SW 1271 (cell line): ENCODE measurements at regions not wholly inside any gene's neighbourhood (a gene's known extent, or its start where the extent isn't known, plus 50 kb on each side); places are given as distances from the start of the nearest gene placed in this dataset.

Experiments
- DNase-seq, 2 experiments: peaks; one replicate each; lab custom pipeline; 2025; lab: John Stamatoyannopoulos, UW

DNA sequence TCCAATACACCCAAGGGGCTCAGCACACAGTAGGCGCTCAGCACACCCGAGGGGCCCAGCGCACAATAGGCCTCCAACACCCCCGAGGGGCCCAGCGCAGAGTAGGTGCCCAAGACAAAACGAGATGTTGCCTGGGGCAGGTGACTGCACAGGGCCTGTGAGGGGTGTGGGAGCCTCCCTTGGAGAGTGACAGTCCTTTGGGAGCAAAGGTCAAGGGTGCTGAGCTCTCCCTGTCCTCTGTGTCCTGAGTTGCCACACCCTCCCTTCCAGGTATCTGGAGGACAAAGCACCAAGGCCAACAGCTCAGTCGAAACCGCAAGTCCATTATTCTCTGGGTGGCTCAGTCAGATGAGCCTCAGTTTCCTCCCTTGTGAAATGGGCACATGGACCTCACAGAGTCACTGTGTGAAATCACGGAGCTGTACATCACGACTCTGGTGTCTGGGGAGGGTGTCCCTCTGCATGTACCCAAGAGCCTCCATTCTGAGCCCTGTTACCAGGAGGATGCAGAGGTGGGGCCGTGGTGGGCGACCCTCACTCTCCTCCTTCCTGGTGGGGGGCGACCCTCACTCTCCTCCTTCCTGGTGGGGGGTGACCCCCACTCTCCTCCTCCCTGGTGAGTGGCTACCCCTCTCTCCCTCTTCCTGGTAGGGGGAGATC is 81.3 kb downstream of the FOXL3 start:
- no peak for DNase-seq

DNA sequence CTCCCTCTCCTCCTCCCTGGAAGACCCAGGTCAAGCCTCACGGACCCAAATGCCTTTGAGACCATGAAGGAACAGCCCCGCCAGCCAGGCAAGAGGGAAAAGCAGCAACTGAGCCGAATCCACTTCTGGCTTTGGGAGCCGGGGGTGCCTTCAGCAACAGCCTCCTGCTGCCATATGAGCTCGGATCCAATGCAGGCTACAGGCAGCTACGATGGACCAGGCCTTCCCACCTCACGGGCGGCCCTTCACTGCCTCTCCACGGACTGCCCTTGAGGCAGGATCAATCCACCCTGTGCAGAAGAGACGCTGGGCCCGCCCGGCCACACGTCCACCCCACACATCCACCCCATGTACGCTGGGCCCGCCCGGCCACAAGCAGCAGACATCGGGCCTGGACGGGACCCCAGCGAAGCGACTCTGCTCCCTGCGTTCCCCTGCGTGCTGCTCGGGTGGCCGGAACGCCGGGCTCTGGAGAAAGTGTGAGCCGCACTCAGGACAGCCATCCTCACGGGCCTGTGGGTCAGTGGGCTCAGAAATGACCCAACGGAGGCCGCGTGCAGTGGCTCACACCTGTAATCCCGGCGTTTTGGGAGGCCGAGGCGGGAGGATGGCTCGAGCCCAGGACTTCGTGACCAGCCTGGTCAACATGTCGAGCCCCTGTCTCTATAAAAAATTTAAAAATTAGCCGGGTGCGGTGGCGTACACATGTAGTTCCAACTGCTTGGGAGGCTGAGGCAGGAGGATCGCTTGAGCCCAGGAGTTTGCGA is 82.0 kb downstream of the FOXL3 start:
- DNase-seq, result no peak

DNA sequence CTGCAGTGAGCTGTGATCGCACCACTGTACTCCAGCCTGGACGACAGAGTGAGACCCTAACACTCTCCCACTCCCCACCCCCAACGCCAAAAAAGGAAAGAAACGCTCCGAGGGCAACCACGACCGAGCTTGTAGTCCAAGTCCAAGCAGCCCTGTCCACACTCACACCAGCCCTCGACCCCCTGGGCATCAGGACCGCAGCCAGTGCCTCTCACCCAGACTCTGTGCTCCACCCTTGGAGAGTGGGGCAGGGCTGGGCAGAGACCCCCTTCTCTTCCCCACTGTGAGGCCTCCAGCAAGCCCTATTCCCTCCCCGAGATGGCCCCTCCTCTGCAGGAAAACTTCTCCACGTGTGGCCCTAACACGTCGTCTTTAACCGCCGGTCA is 82.6 kb downstream of the FOXL3 start:
- no peak for DNase-seq

DNA sequence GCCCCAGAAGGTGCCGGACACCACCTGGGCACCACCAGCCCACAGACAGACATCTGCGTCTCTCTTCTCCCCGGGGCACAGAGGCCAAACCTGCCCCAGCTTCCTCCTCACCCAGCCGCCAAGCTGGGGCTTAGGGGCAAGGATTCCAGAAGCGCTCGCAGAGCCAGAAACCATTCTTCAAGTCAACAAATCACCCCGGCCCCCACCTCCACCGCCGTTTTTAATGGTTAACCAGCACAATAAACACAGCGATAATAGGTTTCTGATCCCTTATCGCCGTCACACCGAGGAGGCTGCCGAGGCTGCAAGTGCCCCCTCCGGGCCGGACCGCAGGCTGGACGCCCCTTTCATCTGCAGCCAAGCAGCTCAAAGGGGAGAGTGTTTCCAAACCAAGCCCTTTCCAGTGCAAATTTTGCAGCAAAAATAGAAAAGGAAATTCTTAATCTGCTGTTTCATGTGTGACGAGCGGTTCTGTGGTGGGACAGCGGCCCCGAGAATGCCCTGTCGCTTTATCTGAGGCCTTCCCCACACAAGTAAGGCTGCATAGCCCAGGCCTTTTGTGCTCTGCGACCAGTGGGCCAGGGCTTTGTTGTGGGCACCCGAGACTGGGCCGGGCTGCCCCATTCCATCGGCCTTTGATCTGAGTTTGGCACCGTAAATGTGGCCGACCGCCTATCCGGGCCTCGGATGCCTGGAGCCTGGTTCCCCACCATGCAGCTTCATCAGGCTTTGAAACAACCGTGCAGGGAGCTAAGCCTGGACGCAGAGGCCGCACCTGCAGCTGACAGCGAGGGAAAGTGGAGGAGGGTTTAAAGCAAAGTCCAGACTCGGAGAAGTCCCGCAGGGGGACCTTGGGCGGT is 83.2 kb downstream of the FOXL3 start:
- no peak for DNase-seq

DNA sequence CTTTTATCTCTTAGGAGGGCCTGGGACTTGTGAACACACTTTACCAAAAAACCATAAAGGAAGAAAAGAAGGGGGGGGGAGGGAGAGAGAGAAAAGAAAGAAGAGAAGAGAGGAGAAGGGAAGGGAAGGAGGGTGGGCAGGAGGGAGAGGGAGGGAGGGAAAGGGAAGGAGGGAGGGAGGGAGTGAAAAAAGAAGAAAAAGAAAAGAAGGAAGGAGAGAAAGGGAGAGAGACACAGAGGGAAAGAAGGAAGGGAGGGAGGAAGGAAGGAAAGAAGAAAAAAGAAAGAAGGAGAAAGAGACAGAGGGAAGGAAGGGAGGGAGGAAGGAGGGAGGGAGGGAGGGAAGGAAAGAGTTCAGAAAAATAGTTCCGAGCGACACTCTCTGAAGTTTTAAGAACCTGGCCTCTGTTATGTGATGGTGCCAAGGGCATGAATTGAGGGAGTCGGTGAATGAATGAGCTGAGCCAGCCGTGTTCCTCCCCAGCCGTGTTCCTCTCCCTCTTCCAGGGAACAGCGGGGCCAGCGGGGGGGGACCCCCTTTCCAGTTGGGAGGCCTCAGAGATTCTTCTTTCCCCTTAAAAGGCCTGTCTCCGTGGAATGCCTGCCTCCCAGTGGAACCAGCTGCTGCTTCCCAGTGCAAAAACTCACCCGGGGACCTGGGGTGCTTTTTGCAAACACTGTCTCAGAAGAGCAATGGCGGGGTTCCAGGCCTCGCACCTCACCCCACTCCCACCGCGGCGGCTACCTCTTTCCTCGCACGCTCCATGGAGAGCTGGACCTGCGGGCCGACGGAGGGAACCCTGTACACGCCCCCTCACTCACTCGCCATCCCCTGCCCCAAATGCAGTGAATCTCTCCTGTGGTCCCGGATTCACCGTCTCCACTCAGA is 84.1 kb downstream of the FOXL3 start:
- DNase-seq, result no peak

DNA sequence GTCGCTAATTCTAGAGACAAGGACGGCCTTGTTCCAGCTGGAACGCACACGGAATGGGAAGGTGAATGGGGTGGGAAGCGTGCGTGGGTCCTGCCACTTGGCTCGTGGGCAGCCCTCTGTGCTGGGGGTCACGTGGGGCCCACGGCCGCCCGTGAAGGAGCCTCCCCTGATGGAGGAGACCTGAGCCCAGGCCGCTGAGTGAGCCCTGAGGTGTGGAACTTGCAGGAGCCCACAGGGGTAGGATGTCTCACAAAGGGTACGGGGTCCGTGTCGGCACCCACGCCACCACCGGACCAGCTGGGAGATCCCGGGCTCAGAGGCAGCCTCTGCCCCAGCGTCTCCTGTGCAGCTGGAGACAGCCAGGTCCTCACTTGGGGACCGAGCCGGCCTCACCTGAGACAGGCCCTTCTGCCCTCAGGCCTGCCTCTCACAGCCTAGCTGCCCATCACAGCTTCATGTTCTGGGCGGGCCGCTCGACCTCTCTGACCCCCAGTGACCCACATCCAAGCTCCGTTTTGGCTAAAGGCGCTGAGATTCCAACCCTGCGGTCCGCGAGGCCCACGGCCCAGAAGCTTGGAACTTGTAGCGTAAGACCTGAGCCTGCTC is 84.8 kb downstream of the FOXL3 start:
- no peak for DNase-seq

DNA sequence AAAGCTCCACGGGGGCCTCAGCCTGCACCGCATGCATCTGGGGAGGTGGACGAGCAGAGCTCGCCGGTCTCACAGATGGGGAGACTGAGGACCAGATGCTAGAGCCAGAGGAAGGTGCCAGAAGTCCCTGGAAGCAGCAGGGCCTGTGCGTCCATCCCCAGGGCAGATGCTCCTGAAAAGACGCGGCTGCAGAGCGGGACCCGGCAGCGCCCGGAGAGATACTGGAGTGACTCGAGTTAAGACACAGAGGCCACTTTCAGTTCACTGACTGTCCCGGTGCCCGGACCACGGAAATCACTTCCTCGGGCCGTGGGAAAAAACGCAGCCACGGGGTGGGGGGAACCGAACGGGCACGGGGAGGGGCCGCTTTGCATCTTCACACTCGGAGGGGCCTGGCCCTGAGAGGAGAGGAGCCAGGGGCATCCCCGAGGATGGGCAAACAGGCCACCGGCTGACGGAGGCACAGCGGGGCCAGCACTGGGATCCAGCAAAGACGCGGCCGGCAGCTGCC is 85.4 kb downstream of the FOXL3 start:
- no peak for DNase-seq

DNA sequence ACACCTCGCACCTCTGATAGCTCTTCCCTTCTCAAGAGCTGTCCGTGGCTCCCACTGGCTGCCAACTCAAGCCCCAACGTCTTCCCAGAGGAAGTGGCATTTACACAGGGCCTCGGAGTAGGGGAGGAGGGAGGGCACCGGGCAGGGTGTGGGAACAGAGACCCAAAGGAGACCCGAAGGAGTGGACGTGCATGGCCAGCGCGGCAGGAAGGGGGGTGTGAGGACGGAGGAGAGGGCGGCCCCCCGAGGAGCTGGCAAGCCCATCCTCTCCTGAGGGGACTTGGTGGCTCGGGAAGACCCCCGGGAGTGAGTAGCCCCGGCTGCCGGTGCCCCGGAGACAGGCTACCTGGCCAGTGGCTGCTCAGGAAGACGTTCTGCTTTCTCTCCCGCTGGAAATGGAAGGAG is 85.9 kb downstream of the FOXL3 start:
- DNase-seq, result no peak

DNA sequence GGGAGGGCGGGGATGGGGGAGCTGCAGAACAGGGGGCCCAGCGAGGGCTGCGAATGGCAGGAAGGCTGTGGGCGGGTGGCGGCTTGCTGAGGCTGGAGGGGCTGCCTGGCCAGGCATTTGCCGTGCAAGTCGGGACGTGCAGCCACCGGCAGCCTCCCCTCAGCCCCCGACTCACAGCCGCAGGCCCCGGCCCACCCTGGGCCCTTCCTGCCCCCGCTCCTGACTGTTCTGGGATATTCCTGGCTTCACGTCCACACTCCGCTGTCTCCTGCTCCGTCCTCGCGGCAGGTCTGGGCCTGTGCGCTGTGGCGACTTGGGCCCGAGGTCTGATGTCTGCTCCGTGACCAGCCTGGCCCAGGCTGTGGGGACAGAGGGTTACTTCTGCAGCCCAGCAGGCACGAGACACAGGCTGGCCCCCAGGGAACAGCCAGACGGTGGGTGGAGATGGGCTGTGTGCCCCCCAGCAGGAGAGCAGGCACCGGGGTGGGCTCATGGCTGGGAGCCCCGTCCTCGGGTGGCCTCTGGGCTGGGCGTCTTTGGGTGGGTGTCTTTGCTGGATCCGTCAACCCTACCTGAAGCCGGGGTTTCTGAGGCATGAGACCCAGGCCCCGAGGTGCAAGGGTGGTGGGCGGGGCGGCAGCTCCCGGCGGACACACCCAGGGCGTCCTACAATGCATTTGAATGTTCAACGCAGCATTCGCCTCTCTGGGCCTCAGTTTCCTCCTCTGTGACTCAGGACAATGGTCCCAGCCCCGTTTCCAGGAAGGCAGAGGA is 86.5 kb downstream of the FOXL3 start:
- no peak for DNase-seq

DNA sequence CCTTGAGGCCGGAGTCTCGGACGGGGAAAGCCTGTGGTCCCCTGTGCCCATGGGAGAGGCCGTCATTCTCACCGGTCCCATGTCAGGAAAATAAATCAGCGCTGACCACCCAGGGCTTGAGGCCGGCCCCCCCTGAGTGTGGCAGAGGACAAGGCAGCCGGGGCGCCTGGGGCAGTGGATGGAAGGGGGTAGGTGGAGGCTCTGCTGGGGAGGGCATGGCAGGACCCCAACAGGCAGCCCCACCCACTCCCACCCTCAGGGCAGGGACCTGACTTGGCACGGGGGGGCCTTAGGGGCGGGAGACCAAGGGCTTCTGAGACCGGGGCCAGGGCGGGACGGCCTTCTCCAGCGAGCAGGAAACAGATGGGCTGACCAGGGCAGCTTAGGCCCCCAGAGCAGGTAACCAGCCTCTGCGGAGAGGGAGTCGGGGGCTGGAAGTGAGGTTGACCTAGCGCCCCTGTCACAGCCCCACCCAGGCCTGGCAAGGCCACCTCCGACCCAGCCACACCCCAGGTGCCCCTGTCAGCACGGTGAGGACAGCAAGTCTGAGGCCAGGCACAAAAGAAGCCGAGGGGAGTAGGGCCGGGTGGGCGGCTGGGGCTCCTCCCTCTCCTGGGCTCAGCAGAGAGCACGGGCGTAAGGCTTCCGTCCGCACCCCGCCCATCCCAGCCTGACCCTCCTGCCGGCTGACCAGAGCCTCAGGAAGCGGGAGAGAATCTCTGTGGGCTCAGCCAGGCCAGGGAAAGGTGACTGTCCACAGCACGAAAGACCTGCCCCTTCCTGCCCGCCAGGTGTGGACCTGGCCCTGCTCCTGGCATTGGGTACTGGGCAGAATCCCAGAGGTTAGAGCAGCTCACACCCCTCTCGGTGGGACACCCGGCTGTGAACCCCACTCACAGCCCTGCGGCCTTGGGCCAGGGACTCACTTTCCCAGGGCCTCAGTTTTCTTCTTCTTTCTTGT is 87.4 kb downstream of the FOXL3 start:
- no peak for DNase-seq

DNA sequence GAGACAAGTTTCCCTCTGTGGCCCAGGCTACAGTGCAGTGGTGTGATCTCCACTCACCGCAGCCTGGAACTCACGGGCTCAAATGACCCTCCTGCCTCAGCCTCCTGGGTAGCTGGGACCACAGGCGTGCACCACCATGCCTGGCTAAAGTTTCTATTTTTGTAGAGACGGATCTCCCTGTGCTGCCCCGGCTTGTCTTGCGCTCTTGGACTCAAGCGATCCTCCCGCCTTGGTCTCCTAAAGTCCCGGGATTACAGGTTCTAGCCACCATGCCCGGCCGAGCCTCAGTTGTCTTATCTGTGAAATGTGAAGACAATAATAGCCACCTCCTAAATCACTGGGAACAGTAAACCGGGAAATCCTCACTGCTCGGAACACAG is 88.1 kb downstream of the FOXL3 start:
- DNase-seq, result no peak

DNA sequence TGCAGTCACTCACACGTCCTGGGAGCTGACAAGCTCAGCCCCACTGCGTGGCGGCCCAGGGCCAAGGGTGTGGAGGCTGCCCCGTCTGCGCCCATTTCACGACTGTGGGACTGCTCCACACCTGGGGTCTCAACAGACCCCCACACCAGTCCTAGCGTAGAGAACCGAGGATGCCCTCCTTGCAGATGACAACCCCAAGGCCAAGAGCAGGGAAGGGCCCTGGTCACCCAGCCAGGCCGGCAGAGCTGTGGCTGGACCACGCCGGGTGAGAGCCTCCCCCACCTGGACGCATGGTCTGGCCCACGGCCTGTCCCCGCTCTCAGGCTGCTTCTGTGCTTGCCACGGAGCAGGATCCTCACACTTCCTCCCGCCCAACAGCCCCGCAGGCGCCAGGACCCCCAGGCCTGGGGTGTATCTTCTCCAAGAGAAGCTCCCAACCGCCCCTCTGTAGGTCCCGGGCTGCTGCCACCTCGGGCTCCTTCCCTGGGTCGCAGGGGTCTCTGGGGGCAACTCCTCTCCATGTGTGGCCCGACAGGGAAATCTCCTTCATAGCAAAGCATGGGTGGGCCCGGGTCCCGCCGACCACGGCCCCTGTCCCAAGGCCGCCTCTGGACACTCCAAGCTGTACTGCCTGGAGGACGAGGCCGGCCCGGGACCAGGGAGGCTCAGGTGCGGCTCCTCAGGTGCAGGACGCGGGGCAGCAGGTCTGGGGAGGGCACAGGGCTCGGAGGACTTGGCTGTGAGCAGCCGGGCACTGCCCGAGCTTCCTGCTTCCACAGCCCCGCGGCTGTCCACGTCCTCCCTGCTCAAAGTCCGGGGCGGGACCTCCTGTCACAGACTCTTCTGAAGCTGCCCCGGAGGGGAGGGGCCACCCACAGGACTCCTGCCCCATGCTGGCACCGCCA is 88.8 kb downstream of the FOXL3 start:
- DNase-seq, result no peak

DNA sequence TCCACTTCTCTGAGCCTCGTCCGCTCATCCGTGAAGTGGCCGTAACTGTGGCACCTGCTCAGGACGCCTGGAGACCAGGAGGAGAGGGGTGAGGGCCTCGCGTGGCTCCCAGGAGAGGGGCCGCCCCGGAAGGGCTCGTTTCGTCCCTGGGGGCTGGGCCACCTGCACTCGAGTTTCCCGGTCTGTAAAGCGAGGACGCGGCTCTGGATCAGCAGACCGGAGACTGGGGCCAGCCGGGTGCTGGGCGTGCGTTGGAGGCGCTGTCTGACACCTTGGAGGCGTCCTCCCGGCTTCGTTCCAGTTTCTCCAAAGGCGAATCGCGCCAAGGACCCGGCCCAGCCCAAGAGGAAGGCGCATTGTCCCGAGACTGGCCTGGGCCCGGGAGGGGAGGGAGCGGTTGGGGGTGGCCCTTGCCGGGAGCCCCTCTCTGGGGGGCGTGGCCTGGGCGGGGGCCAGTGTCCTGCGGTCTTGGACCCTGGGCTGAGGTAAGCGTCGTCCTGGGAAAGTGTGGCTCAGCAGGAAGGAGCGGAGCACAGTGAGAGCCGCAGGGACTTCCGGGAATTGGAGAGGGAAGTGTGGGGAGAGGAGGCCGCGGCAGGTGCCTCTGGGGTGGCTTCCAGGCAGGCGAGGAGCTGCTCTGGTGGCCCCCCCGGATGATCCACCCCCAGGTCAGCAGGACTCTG is 89.6 kb downstream of the FOXL3 start:
- no peak for DNase-seq

DNA sequence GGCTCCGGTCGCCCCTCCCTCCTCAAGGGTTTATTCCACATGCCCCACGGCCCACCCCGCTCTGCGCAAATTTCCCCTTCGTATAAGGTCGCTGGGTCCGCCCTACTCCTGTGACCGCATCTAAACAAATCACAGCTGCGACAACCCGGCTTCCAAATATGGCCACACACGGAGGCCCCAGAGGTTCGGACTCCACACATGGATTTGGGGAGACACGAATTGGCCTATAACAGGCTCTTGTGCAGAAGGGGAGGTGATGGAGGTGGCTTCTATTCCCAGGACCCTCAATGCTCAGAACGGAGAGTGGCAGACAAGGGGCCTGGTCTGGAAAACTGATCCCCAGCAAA is 90.1 kb downstream of the FOXL3 start:
- no peak for DNase-seq

DNA sequence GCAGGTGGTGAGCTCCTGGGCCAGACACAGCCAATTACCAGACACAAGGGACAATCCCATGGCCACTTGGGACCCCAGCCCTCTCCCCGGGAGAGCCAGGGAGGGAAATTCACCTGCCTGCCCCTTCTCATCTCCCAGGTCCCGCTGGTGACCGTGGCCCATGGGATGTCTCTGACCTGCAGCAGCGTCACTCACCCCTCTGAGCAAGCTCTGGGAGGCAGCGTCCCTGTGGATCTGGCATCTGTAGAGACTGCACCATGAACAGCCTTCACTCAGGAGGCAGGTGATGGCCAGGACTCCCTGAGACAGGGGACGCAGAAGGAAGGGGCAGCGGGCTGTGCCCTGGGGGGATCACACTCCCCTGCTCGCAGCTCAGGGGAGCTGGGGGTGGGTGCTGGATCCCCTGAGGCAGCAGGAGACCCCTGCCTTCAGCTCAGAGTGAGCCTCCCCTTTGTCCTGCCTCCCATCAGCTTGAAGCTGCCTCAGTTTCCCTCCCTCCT is 90.8 kb downstream of the FOXL3 start:
- DNase-seq, result no peak

DNA sequence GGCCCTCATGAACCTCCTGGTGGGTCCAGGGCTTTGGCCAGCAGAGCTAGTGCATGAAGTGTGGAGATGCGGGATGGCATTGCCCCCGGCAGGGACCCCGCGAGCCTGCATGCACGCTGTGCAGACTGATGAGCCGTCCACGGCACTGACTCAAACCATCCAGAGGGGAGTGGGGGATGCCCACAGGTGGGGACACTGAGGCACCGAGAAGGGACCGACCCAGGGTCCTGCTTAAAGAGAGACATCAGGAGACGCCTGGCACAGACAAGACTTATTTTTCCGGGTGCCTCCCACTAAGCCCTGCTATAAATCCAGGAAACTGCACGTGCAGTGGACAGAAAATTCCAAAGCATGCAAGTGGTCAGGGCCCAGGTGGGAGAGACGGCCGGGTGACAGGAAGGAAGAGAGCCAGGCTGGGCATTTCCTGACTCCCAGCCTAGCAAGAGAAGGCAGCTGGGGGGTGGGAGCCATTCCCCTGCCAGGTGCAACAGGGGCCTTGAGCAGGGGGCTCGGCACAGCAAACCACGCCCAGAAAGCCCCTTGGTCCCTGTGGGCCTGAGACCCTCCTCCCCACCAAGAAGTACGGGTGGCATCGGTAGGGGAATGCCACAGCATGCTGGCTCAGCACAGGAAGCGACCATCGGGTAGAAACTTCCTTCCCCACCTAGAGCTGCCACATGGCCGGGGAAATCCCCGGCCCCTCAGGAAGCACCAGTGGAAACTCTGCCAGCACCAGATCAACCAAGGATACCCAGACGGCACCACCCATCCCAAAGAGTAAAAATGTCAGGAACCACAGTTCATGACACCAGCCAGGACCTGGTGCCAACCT is 91.5 kb downstream of the FOXL3 start:
- no peak for DNase-seq

DNA sequence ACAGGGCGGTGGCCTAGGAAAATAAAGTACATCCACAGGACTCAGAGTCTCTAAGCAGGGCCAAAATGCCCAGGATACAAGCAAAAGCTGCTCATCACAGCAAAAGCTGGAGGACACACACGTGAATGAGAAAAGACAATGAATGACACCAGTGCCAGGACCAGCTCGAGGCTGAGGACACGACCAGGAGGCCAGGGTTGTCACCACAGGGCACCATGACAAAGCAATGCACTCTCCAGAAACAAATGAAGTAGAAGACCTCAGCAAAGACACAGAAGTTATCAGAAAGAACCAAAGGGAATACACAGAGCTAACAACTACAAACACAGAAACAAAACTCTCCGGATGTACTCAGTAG is 92.1 kb downstream of the FOXL3 start:
- no peak for DNase-seq
